ENCODE measurements at regions not wholly inside any gene's neighbourhood (a gene's known extent, or its start where the extent isn't known, plus 50 kb on each side); places are given as distances from the start of the nearest gene placed in this dataset.
"Not testable (repeated sequence)": the region's sequence is repeated elsewhere in the genome, so short reads cannot be mapped to it uniquely, and the experiment has no call there.

DNA sequence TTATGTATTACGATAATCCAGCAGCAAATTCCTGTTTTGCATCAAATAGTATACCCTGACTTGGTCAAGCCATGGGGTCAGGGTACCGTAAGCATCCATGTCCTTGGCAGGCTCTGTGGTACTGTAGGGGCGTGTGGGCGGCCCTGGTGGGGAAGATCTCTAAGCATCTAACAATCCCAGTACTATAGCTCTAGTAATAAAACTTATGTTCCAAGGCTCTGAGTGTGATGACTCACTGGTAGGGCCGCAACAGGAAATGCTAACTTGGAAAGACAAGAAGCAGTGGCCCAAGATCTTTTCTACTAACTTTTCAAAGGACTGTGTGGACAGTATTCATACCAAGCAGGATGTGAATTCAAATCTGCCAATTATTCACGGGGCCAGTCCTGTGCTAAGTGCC is 63.8 kb downstream of the CLEC18A start:
- not testable (repeated sequence) for DNase-seq

DNA sequence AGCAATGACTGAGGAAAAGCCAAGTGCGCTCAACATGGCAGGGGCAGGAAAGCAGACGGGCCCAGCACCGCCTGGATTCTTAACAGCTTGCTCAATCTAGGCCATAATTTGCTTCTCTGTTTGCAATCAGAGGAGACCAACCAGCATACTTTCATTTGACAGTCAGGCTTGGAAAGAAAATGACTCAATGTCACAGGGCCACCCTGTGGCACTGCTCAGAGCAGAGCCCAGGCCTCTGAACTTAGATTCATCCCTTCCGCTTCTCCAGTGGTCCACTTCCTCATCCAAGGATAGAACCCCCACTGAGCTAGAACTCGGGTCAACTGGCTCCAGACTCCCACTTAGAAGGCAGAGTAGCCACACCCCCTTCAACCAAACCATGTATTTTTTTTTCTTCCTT is 65.6 kb downstream of the CLEC18A start:
- not testable (repeated sequence) for DNase-seq

DNA sequence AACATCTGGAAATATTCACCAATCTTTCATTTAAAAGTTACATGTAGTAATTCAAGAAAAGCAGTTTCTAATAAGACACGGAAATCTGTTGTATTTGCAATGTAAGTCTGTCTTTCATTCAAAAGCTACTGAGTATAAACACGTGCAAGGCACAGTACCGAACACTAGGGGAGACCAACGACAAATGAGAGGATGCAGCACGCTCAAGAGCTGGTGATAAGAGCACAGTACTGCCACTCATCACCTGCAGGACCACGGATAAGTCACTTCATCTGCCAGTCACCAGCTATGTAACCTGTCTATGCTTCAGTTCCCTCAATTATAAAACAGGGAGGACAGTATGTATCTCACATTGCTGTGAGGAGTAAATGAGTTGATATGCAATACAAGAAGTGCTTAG is 67.1 kb downstream of the CLEC18A start:
- peak; percentile 20 for DNase-seq

DNA sequence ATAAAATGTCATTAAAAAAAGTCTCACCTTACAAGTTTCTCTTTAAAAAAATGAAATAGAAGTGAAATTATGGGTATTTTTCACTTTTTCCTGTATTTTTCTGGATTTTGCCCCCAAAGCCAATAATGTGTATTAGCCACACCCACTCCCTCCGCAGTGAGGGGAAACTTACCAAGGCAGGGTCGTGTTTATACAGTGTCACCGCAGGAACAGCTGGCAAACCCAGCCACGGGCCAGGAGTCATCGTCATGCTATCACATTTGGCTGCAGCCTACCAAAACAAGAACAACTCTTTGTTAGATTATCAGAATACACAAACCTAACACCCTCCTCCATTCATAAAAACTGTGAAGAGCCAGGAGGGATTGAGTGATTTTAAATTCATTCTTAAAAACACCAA is 72.1 kb downstream of the CLEC18A start:
- not testable (repeated sequence) for DNase-seq

DNA sequence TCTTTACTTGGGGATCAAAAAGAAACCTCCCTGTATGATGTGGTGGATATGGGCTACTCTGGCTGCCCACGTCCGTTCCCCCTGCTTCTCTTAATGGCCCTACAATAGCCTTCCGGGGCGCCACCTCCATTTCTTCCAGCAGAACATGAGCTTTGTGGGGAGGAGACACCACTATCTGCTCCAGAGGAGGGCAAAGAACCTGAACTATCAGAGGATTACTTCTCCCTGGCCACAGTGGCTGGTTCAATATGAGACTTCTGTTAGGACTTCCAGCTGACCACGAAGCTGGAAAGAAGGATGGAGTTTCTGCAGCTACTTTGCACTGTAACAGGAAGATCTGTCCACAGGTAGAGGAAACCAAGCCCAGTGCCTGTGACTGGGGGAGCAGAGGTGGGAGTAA is 72.8 kb downstream of the CLEC18A start:
- DNase-seq: not testable (repeated sequence)

DNA sequence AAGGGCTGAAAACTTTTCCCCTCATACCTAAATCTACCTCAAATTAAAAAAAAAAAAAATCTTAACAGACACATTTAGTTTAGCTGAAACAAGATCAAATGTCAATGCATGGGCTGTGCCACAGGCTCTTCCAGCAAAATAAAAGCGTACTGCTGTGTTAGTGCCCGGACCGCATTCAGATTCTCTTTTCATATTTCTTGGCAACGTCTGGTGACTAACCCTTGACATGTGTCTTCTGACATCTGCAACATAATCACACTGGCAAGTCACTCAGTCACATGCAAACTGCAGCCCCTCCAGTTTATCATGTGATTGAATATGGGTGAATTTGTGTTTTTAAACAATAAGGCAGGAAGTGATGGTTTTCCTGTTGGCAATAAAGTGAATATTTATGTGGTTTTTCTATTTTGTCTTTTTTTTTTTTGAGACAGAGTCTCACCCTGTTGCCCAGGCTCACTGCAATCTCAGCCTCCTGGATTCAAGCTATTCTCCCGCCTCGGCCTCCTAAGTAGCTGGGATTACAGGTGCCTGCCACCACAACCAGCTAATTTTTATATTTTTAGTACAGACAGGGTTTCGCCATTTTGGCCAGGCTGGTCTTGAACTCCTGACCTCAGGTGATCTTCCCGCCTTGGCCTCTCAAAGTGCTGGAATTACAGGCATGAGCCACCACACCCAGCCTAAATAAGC is 75.2 kb downstream of the CLEC18A start:
- DNase-seq: not testable (repeated sequence)

DNA sequence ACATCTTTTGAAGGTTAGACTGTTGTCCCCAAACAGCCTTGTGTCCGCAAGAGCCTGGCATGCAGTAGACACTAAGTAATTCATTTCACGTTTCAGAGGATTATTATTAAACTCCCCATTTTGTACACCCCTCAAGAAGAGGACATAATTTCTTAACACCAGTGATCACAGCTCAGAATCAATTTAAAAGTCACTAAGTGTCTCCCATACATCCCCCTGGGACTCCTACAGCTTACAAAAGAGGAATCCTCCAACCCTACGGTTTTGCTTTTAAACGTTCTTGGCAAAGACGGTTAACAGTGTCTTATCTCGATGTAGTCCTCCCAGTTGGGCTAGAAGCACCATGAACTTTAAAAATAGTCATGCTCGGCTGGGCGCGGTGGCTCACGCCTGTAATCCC is 81.2 kb upstream of the PDPR start:
- not testable (repeated sequence) for DNase-seq

DNA sequence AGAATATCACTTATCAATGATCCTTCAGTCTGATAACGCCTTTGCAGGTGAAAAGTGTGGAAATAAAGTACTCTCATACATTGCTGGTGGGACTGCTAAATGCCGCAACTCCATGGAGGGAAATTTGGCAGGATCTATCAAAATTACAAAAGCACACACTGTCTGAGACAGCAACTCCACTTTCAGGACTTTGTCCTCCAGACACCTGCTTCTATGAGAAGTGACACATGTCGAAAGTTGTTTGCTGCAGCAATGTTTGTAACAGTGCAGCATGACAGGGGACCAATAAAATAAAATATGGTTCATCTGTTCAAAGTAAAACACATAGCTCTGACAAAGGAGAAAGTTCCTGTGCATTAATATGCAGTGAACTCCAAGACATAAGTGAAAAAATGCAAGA is 76.2 kb upstream of the PDPR start:
- DNase-seq: not testable (repeated sequence)

DNA sequence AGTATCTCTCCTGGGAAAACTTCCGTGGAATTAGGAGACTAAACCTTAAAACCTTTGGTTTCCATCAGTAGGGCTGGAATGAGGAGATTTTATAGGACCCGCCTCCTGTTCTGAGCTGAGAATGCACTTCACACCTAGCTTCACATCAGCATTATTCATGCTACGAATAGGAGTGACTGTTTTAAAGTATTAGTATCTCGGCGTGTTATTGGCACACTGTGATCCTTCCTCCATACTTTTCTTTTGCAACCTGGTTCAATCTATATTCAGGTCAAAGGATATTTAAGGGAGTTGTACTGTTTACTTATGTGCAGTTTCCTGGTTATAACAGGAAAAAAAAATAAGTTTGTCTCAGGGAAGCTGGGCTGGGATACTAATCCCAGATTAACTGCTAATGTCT is 73.6 kb upstream of the PDPR start:
- DNase-seq: not testable (repeated sequence)

DNA sequence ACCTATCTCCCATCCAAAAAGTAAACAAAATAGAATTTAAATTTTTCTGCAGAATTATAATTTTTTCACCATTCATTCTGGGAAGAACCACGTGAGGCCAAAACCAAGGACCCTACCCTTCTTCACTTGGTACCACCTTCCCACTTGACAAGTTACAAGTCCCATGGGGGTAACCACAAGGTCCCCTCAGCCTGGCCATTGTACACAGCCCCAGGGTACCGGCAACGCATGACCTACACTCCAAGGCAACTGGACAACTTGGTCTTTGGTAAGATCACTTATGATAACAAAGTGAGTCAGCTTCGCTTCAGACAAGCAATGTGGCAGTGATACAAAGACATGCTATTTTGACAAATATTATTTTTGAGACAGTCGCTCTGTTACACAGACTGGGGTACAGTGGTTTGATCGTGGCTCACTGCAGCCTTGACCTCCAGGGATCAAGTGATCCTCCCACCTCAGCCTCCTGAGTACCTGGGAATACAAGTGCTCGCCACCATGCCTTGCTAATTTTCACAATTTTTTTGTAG is 70.5 kb upstream of the PDPR start:
- DNase-seq: not testable (repeated sequence)

DNA sequence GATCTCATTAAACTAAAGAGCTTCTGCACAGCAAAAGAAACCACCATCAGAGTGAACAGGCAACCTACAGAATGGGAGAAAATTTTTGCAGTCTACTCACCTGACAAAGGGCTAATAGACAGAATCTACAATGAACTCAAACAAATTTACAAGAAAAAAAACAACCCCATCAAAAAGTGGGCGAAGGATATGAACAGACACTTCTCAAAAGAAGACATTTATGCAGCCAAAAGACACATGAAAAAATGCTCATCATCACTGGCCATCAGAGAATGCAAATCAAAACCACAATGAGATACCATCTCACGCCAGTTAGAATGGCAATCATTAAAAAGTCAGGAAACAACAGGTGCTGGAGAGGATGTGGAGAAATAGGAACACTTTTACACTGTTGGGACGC is 67.6 kb upstream of the PDPR start:
- not testable (repeated sequence) for DNase-seq

DNA sequence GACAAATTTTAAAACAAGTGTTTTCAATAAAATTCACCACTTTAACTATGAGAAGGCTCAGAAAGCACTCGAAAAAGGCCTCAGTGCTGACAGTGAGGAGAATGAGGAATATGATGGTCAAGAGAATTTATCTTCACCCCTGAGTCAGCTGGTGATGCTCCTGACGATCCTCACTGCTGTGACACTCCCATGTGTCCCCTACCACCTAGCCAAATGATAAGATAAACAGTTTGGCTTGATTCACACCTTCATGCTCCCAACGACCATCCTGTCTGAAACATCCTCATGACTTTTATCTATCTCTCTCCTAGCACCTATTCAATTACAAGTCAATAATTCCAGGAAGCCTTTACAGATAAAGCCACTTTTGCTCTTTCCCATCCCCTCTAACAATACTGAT is 66.0 kb upstream of the PDPR start:
- not testable (repeated sequence) for DNase-seq

DNA sequence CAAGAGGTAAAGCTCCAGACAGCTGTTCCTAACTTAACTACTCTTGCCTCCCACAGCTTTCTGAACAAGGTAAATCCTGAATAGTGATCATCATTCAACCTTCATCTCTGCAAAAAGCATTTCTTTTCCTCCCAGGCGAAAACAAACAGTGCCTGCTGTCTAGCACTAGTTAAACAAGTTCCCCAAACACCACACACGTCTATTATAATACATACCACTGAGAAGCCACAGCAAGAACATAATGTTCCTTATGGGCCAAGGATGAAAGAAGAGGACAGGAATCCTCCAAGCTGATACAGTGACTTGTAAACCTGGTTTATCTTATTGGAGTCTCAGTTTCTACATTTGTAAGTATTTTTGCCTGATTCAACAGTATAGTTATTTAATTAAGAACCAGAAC is 56.1 kb upstream of the PDPR start:
- DNase-seq: not testable (repeated sequence)

DNA sequence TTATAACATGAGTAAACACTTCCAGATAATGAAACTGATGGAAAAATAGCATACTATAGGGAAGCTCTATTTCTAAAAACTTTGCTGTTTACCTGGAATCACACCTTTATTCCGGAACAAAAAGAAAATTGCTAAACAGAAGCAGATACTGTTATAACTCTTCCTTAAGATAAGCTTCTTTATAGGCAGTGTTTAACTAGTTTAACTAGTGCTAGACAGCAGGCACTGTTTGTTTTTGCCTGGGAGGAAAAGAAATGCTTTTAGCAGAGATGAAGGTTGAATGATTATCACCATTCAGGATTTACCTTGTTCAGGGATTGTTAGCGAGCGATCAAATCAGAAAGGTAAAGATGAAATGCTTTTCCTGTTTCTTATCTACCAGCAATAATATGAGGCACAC is 54.7 kb upstream of the PDPR start:
- not testable (repeated sequence) for DNase-seq

DNA sequence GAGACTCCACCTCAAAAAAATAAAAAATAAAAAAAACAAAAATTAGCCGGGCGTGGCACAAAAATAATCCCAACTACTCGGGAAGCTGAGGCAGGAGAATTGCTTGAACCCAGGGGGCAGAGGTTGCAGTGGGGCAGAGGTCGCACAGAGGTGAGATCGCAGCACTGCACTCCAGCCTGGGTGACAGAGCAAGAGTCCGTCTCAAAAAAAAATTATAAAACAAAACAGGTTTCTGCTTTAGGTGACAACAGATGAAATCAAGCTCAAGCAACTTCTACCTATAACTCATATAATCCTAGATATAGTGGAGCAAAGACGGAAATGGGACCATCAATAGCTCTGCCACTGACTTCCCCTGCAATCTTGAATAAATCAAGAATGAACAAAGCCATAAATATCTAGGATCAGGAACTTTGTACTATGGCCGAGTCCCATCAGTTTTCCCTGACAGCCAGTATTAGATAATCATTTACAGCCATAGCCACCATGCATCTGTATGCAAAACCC is 53.6 kb upstream of the PDPR start:
- DNase-seq: not testable (repeated sequence)

DNA sequence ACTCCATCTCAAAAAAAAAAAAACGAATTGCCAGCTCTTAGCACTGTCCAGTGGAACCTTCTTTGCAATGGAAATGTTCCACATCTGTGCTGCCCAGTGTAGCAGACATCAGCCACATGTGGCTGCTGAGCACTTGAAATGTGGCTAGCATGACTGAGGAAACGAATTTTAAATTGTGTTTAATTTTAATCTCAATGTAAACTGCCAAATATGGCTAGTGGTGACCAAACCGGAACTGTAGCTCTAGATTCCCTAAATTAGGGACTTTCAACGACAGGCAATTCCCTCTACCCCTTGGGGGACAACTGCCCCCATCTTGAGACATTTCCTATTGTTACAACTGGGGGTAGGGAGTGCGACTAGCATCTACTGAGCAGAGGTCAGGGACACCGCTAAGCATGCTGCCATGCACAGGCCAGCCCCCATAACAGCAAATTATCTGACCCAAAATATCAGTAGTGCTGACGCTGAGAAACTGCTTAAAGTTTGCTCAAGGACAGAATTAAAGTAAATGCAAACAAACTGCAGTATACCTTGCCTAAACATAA is 52.4 kb upstream of the PDPR start:
- DNase-seq: not testable (repeated sequence)

DNA sequence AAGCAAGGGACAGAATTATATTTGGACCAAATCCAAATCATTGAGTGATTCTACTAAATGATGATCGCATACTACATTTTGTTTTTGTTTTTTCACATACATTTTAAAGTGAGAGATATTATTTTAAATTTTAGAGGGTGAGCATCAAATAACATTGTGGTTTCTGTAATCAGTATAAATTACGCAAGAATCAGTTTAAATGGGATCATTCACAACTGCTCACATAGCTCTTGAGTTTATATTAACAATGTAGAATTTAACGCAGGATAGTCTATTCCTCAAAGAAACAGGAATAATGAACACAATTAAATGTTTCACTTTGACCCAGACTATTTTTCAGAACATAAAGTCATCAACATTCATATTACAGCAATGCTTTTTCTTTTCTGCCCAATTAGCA is 51.2 kb upstream of the PDPR start:
- DNase-seq: not testable (repeated sequence)

Measured in 8988T (cell line).